HepG2 (cell line): ENCODE measurements at regions not wholly inside any gene's neighbourhood (a gene's known extent, or its start where the extent isn't known, plus 50 kb on each side); places are given as distances from the start of the nearest gene placed in this dataset.

Experiments used
- ATAC-seq: fragments of 200-7000 bp; cut with Tn5 transposase; 3 replicates; pipeline ENCODE4 v1.9.1; 2020; ENCODE audit warnings: mild to moderate bottlenecking, moderate library complexity
- BruUV-seq: library from RNA; stranded (reverse); fragments of 400-500 nt; replicated peaks from 2 replicates; lab custom pipeline; 2021; lab: Mats Ljungman, UMichigan
- CTCF ChIA-PET: fragments of 300-600 bp; formaldehyde crosslinking; extraction: SDS; loops from one replicate; lab custom pipeline; 2021; ENCODE audit warnings: low total read pairs, inconsistent platforms, low intra/inter-chr PET ratio; lab: Yijun Ruan, JAX
- POLR2A ChIA-PET: fragments of 350-600 bp; sonication (Branson Sonifier 250); formaldehyde crosslinking; loops from one replicate; lab custom pipeline; 2020; ENCODE audit warnings: antibody characterized with exemption, inconsistent platforms; lab: Yijun Ruan, JAX
- DNase-seq: peaks from one replicate; pipeline ENCODE4 v3.0.0-alpha.2; 2015; ENCODE audit warnings: low spot score
- FAIRE-seq: peaks from 3 replicates; lab custom pipeline; 2011; peaks lifted over from hg19 to GRCh38; lab: Jason Lieb, UNC
- H2AFZ ChIP-seq: one replicate; pipeline ENCODE4 v1.6.1; 2011; ENCODE audit warnings: low read length, inconsistent platforms
- H3K27ac ChIP-seq: fragments of 300-600 bp; 3 replicates; pipeline ENCODE4 v1.8.0; 2011; ENCODE audit warnings: mixed run types, mild to moderate bottlenecking, mixed read lengths, low read length, inconsistent platforms; ENCODE audit not compliant: insufficient read depth; ENCODE audit errors: extremely low read length
- H3K27me3 ChIP-seq, 2 experiments: fragments of 200-600 bp in 1 of 2; 2 replicates in 1 of 2; 3 replicates in 1 of 2; pipeline versions ENCODE4 v1.6.0 to v1.8.0; 2011; ENCODE audit warnings: low read length in 2 of 2, mild to moderate bottlenecking in 2 of 2, moderate library complexity in 2 of 2, inconsistent platforms in 1 of 2; ENCODE audit not compliant: insufficient read depth in 2 of 2, control insufficient read depth in 1 of 2
- H3K36me3 ChIP-seq, 2 experiments: fragments of 200-600 bp in 1 of 2; replicated peaks in 1 of 2; 2 replicates in 1 of 2; 3 replicates in 1 of 2; pipeline versions ENCODE4 v1.5.1 to v1.8.0; 2011; ENCODE audit warnings: low read length in 2 of 2, inconsistent platforms in 1 of 2; ENCODE audit not compliant: insufficient read depth in 2 of 2, control insufficient read depth in 1 of 2
- H3K4me1 ChIP-seq: 2 replicates; pipeline ENCODE4 v1.5.1; 2012; ENCODE audit warnings: low read length, inconsistent platforms; ENCODE audit not compliant: insufficient read depth
- H3K4me2 ChIP-seq: 2 replicates; pipeline ENCODE4 v1.6.0; 2011; ENCODE audit warnings: low read depth, low read length, inconsistent platforms
- H3K4me3 ChIP-seq, 3 experiments: fragments of 200-600 bp in 1 of 3; sonication (generic), shearing (Covaris generic) in 1 of 3; replicated peaks in 1 of 3; 2 replicates each; pipeline ENCODE4 v1.5.1; 2011 to 2016; ENCODE audit warnings: low read length in 3 of 3, inconsistent platforms in 2 of 3, low read depth in 2 of 3, mild to moderate bottlenecking in 2 of 3, control low read depth in 1 of 3, mixed read lengths in 1 of 3; ENCODE audit not compliant: insufficient read depth in 1 of 3
- H3K79me2 ChIP-seq: one replicate; pipeline ENCODE4 v1.6.1; 2011; ENCODE audit warnings: low read length, inconsistent platforms; ENCODE audit not compliant: insufficient read depth
- H3K9ac ChIP-seq: 2 replicates; pipeline ENCODE4 v1.6.0; 2011; ENCODE audit warnings: mild to moderate bottlenecking, low read depth, low read length, inconsistent platforms; ENCODE audit not compliant: insufficient read depth
- H3K9me3 ChIP-seq: 2 replicates; pipeline ENCODE4 v1.5.1; 2012; ENCODE audit warnings: mild to moderate bottlenecking, low read length
- H4K20me1 ChIP-seq: 2 replicates; pipeline ENCODE4 v1.6.0; 2011; ENCODE audit warnings: inconsistent platforms, mild to moderate bottlenecking, low read length, moderate library complexity; ENCODE audit not compliant: insufficient read depth
- ATF5 ChIP-seq: sonication (generic); formaldehyde crosslinking; IDR thresholded peaks from 2 replicates; pipeline ENCODE4 v1.4.0; 2020; ENCODE audit warnings: mild to moderate bottlenecking, low read depth, missing genetic modification reagents
- ATM ChIP-seq: fragments of 450-650 bp; IDR thresholded peaks from 2 replicates; pipeline ENCODE4 v1.7.1; 2017; ENCODE audit warnings: mild to moderate bottlenecking, borderline replicate concordance
- CSRNP2 ChIP-seq: sonication (generic); formaldehyde crosslinking; conservative IDR thresholded peaks from 2 replicates; pipeline ENCODE4 v1.8.0; 2022; ENCODE audit warnings: low read depth, missing genetic modification reagents
- MXD1 ChIP-seq: sonication (generic); formaldehyde crosslinking; IDR thresholded peaks from 2 replicates; pipeline ENCODE4 v1.4.0; 2020; ENCODE audit warnings: mild to moderate bottlenecking, missing genetic modification reagents
- NBN ChIP-seq: fragments of 450-650 bp; conservative IDR thresholded peaks from 2 replicates; pipeline ENCODE4 v1.6.1; 2017
- PCBP1 ChIP-seq: fragments of 200-400 bp; formaldehyde crosslinking; IDR thresholded peaks from 2 replicates; pipeline ENCODE4 v1.6.1; 2017; ENCODE audit warnings: mild to moderate bottlenecking, low read depth, low read length, borderline replicate concordance
- PLRG1 ChIP-seq: fragments of 450-650 bp; conservative IDR thresholded peaks from 2 replicates; pipeline ENCODE4 v1.6.1; 2016
- SIN3B ChIP-seq: fragments of 150-350 bp; IDR thresholded peaks from 2 replicates; pipeline ENCODE4 v1.6.1; 2014; ENCODE audit warnings: low read length
- SRF ChIP-seq: IDR thresholded peaks from 2 replicates; pipeline ENCODE4 v1.6.1; 2011; ENCODE audit warnings: mild to moderate bottlenecking, low read depth, low read length, moderate library complexity
- TRIM24 ChIP-seq: sonication (generic); formaldehyde crosslinking; IDR thresholded peaks from 2 replicates; pipeline ENCODE4 v1.8.0; 2022; ENCODE audit warnings: mild to moderate bottlenecking, missing genetic modification reagents
- ZNF7 ChIP-seq: IDR thresholded peaks from 2 replicates; pipeline ENCODE4 v1.6.1; 2016; ENCODE audit warnings: missing biosample characterization, missing genetic modification reagents
- WGBS: methylation state at CpG from one replicate; pipeline ENCODE4 v1.1.6; 2017; ENCODE audit warnings: low lambda C conversion rate; 5-methylcytosine and 5-hydroxymethylcytosine counted together
- in situ Hi-C: cut with HindIII; loops from 2 replicates; pipeline ENCODE4 v1.10.0; 2017; ENCODE audit warnings: low pct_unique_long_range_greater_than_20kb; ENCODE audit not compliant: extremely low pct_ligation_motif_present
- intact Hi-C: fragments of 100-400 bp; cut with micrococcal nuclease; formaldehyde crosslinking; loops from one replicate; pipeline ENCODE4 v1.10.0; 2022; ENCODE audit not compliant: unreplicated experiment
- TF ChIP-seq, protein P1 (sequence below): IDR thresholded peaks from 2 replicates; pipeline ENCODE4 v1.6.1; 2018; ENCODE audit warnings: missing genetic modification reagents

- Histone ChIP-seq H3K27ac (no peak overlapping the region), H3K4me2 (no peak overlapping the region), H2AFZ (no peak overlapping the region), H3K4me3 (no peak overlapping the region), H3K9ac (no peak overlapping the region), H3K79me2 (no peaks in the 10 kb centered on the region), H3K27me3 (no peaks in the 10 kb centered on the region), H4K20me1 (no peaks in the 10 kb centered on the region), H3K4me1 (no peaks in the 10 kb centered on the region), H3K9me3 (no peaks in the 10 kb centered on the region), H3K36me3 (no peaks in the 10 kb centered on the region)
- no peak for FAIRE-seq
- no TSS peak for BruUV-seq
- ChIA-PET CTCF (no interaction called here), POLR2A (no interaction called here)
- ATAC-seq = no peak
- WGBS = 2% methylated on average over 5 of the region's 5 CpGs
- in situ Hi-C loops (no loop called here), intact Hi-C loops (no loop called here)
- TF ChIP-seq PLRG1 (no peak), PCBP1 (no peak), ATM (no peak), CSRNP2 (no peak), SIN3B (no peak), TRIM24 (CRISPR knock-in tag) (no peak), ATF5 (CRISPR knock-in tag) (no peak), ZNF7 (CRISPR knock-in tag) (no peak), NBN (no peak), SRF (no peak), MXD1 (CRISPR knock-in tag) (no peak)
- TF ChIP-seq, protein P1, sequence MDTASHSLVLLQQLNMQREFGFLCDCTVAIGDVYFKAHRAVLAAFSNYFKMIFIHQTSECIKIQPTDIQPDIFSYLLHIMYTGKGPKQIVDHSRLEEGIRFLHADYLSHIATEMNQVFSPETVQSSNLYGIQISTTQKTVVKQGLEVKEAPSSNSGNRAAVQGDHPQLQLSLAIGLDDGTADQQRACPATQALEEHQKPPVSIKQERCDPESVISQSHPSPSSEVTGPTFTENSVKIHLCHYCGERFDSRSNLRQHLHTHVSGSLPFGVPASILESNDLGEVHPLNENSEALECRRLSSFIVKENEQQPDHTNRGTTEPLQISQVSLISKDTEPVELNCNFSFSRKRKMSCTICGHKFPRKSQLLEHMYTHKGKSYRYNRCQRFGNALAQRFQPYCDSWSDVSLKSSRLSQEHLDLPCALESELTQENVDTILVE = no peak
- DNase-seq = no peak
These were observed 1608.2 kb downstream of the SLITRK5 start for GRCh38 chr13:89279374-89279773.
